GM12878 (cell line): ENCODE measurements at regions not wholly inside any gene's neighbourhood (a gene's known extent, or its start where the extent isn't known, plus 50 kb on each side); places are given as distances from the start of the nearest gene placed in this dataset.

Experiments used
- ATAC-seq: fragments of 200-7000 bp; cut with Tn5 transposase; 3 replicates; pipeline ENCODE4 v1.9.1; 2020; ENCODE audit warnings: mild to moderate bottlenecking, moderate library complexity
- BruUV-seq: library from RNA; stranded (reverse); fragments of 400-500 nt; replicated peaks from 2 replicates; lab custom pipeline; 2021; lab: Mats Ljungman, UMichigan
- CTCF ChIA-PET: fragments of 300-600 bp; sonication (Branson Sonifier 250); formaldehyde crosslinking; extraction: SDS; loops from one replicate; lab custom pipeline; 2021; ENCODE audit warnings: inconsistent platforms; lab: Yijun Ruan, JAX
- POLR2A ChIA-PET: fragments of 350-600 bp; formaldehyde crosslinking; extraction: SDS; loops from one replicate; lab custom pipeline; 2021; ENCODE audit warnings: inconsistent platforms; lab: Charles Lee
- RAD21 ChIA-PET: fragments of 300-600 bp; sonication (Branson Sonifier 250); formaldehyde crosslinking; loops from one replicate; lab custom pipeline; 2023; ENCODE audit warnings: antibody characterized with exemption; ENCODE audit not compliant: unreplicated experiment; lab: Charles Lee
- SMC1A ChIA-PET: fragments of 300-600 bp; sonication (Branson Sonifier 250); formaldehyde crosslinking; loops from one replicate; lab custom pipeline; 2023; ENCODE audit not compliant: unreplicated experiment, uncharacterized antibody; lab: Charles Lee
- DNase-seq: peaks from one replicate; pipeline ENCODE4 v3.0.0-alpha.2; 2011; ENCODE audit warnings: low read depth, low spot score
- FAIRE-seq: peaks from 3 replicates; lab custom pipeline; 2011; peaks lifted over from hg19 to GRCh38; lab: Jason Lieb, UNC
- H2AFZ ChIP-seq: 2 replicates; pipeline ENCODE4 v1.6.0; 2011; ENCODE audit warnings: low read depth, low read length, control low read depth; ENCODE audit not compliant: control insufficient read depth
- H3K27ac ChIP-seq: 2 replicates; pipeline ENCODE4 v1.5.1; 2011; ENCODE audit warnings: control low read depth; ENCODE audit not compliant: control insufficient read depth, insufficient read depth
- H3K27me3 ChIP-seq, 2 experiments: replicated peaks in 1 of 2; 2 replicates each; pipeline versions ENCODE4 v1.6.0 to v1.6.1; 2011; ENCODE audit warnings: low read length in 1 of 2; ENCODE audit not compliant: control insufficient read depth in 2 of 2, insufficient read depth in 2 of 2
- H3K36me3 ChIP-seq, 2 experiments: 2 replicates each; pipeline ENCODE4 v1.5.1; 2011; ENCODE audit warnings: low read length in 1 of 2; ENCODE audit not compliant: control insufficient read depth in 2 of 2, insufficient read depth in 2 of 2
- H3K4me1 ChIP-seq: 2 replicates; pipeline ENCODE4 v1.6.1; 2011; ENCODE audit warnings: mild to moderate bottlenecking, low read length, moderate library complexity, mixed read lengths; ENCODE audit not compliant: control insufficient read depth, insufficient read depth
- H3K4me2 ChIP-seq: 2 replicates; pipeline ENCODE4 v1.6.0; 2011; ENCODE audit warnings: control low read depth; ENCODE audit not compliant: control insufficient read depth, insufficient read depth
- H3K4me3 ChIP-seq: fragments of 200-600 bp; sonication (generic); 2 replicates; pipeline ENCODE4 v1.5.1; 2016
- H3K79me2 ChIP-seq: 2 replicates; pipeline ENCODE4 v1.6.0; 2011; ENCODE audit warnings: low read length; ENCODE audit not compliant: control insufficient read depth, insufficient read depth
- H3K9ac ChIP-seq: 2 replicates; pipeline ENCODE4 v1.8.0; 2011; ENCODE audit warnings: low read length, control low read depth, mixed read lengths; ENCODE audit not compliant: control insufficient read depth, insufficient read depth
- H3K9me3 ChIP-seq: replicated peaks from 3 replicates; pipeline ENCODE4 v1.5.1; 2011; ENCODE audit warnings: mild to moderate bottlenecking, low read length; ENCODE audit not compliant: control insufficient read depth, insufficient read depth
- H4K20me1 ChIP-seq: 2 replicates; pipeline ENCODE4 v1.6.0; 2011; ENCODE audit not compliant: control insufficient read depth, insufficient read depth
- ATF7 ChIP-seq: fragments of 450-650 bp; IDR thresholded peaks from 2 replicates; pipeline ENCODE4 v1.6.1; 2016; ENCODE audit warnings: low read depth, mild to moderate bottlenecking
- CHD2 ChIP-seq: IDR thresholded peaks from 2 replicates; pipeline ENCODE4 v1.6.1; 2011; ENCODE audit warnings: low read depth, low read length, improper control_type of control experiment, borderline replicate concordance
- CREM ChIP-seq: IDR thresholded peaks from 2 replicates; pipeline ENCODE4 v1.6.1; 2014; ENCODE audit warnings: antibody characterized with exemption, low read depth
- ETV6 ChIP-seq, 2 experiments: fragments of 450-650 bp in 1 of 2; IDR thresholded peaks in 1 of 2; conservative IDR thresholded peaks in 1 of 2; 2 replicates each; pipeline ENCODE4 v1.6.1; 2014; ENCODE audit warnings: antibody characterized with exemption in 1 of 2, borderline replicate concordance in 1 of 2, low read depth in 1 of 2, mild to moderate bottlenecking in 1 of 2, moderate library complexity in 1 of 2
- FOXM1 ChIP-seq: IDR thresholded peaks from 2 replicates; pipeline ENCODE4 v1.6.1; 2012; ENCODE audit warnings: low read depth, mild to moderate bottlenecking, inconsistent platforms, low read length, moderate library complexity
- MEF2A ChIP-seq: IDR thresholded peaks from 2 replicates; pipeline ENCODE4 v1.6.1; 2011; ENCODE audit warnings: low read depth, mild to moderate bottlenecking, low read length, moderate library complexity; ENCODE audit not compliant: insufficient read depth
- RFX5 ChIP-seq: IDR thresholded peaks from 2 replicates; pipeline ENCODE4 v1.6.1; 2011; ENCODE audit warnings: low read depth, low read length, improper control_type of control experiment
- SRF ChIP-seq, 2 experiments: IDR thresholded peaks; 2 replicates each; pipeline ENCODE4 v1.6.1; 2011; ENCODE audit warnings: low read depth in 2 of 2, low read length in 2 of 2, mild to moderate bottlenecking in 1 of 2, moderate library complexity in 1 of 2
- TCF7 ChIP-seq: IDR thresholded peaks from 2 replicates; pipeline ENCODE4 v1.6.1; 2014; ENCODE audit warnings: antibody characterized with exemption, borderline replicate concordance
- ZBTB4 ChIP-seq: fragments of 450-650 bp; formaldehyde crosslinking; IDR thresholded peaks from 2 replicates; pipeline ENCODE4 v1.4.0; 2022; ENCODE audit warnings: mild to moderate bottlenecking, moderate library complexity
- WGBS: methylation state at CpG from one replicate; pipeline ENCODE4 v1.1.6; 2016; ENCODE audit warnings: low lambda C conversion rate; ENCODE audit not compliant: insufficient replicate concordance, insufficient coverage; ENCODE audit errors: missing lambda C conversion rate; 5-methylcytosine and 5-hydroxymethylcytosine counted together
- in situ Hi-C: fragments of 300-500 bp; cut with MboI; formaldehyde crosslinking; loops from 9 replicates; pipeline ENCODE4 v1.14.3; 2018; ENCODE audit warnings: mixed read lengths
- intact Hi-C: fragments of 100-400 bp; cut with micrococcal nuclease; formaldehyde crosslinking; loops from one replicate; pipeline ENCODE4 v1.14.2; 2022; ENCODE audit not compliant: unreplicated experiment

GRCh38 chr6:21873562-21873961 is 280.0 kb downstream of the SOX4 start:
- Histone ChIP-seq H4K20me1 (no peaks in the 10 kb centered on the region), H3K27ac (no peak overlapping the region), H3K9me3 (no peaks in the 10 kb centered on the region; the same call in 1 of the 3 replicates), H3K27me3 (no peaks in the 10 kb centered on the region), H3K36me3 (no peaks in the 10 kb centered on the region), H3K4me1 (no peaks in the 10 kb centered on the region), H3K4me2 (no peak overlapping the region), H2AFZ (no peak overlapping the region), H3K79me2 (no peaks in the 10 kb centered on the region), H3K9ac (no peak overlapping the region), H3K4me3 (no peak overlapping the region)
- RAD21 ChIA-PET: no interaction called here
- BruUV-seq: no TSS peak
- in situ Hi-C loops: no loop called here
- SMC1A ChIA-PET: interaction anchor here (0.8 kb wide), 1 partner anchor 39 kb away, joined by 3 read pairs; no protein-coding TSS in a partner anchor
- POLR2A ChIA-PET: no interaction called here
- CTCF ChIA-PET: no interaction called here
- ATAC-seq (no peak), DNase-seq (no peak), FAIRE-seq (no peak)
- intact Hi-C loops: no loop called here
- WGBS: 49% methylated on average over 10 of the region's 10 CpGs
- no peak for TF ChIP-seq CREM
- no peak for TF ChIP-seq CHD2
- TF ChIP-seq ATF7: no peak
- no peak for TF ChIP-seq MEF2A
- no peak for TF ChIP-seq FOXM1
- TF ChIP-seq ETV6 (conservative IDR thresholded peaks at IDR 0.05 in 1 of 2, IDR thresholded peaks at IDR 0.05 in 1 of 2; ENCODE audit: borderline replicate concordance in 1 of 2, low read depth in 1 of 2): no peak
- no peak for TF ChIP-seq RFX5
- TF ChIP-seq TCF7: no peak
- no peak for TF ChIP-seq ZBTB4 (CRISPR knock-in tag)
- no peak for TF ChIP-seq SRF (IDR thresholded peaks at IDR 0.05; ENCODE audit: low read depth in 2 of 2, low read length in 2 of 2)
